Ovary (tissue), 3 donors: ENCODE measurements at regions not wholly inside any gene's neighbourhood (a gene's known extent, or its start where the extent isn't known, plus 50 kb on each side); places are given as distances from the start of the nearest gene placed in this dataset.

Source experiments
- CTCF ChIP-seq, 3 donors: fragments of 450-650 bp in 2 of 3; fragments of 200-600 bp in 1 of 3; IDR thresholded peaks; one replicate each; pipeline versions ENCODE4 v1.5.1 to v1.8.0; 2016 to 2022; ENCODE audit warnings: antibody characterized with exemption in 3 of 3, mild to moderate bottlenecking in 1 of 3
- EP300 ChIP-seq: sonication (generic); formaldehyde crosslinking; IDR thresholded peaks from one replicate; pipeline ENCODE4 v1.6.1; 2017; ENCODE audit warnings: antibody characterized with exemption
- donor health status: DM: no; HTN: no; CAD: no.

- TF ChIP-seq CTCF (IDR thresholded peaks at IDR 0.05) (peak; percentile 24 to 48 (median 42)), EP300 (no peak)
Observed at GRCh38 chr10:45249978-45250693, 65.3 kb downstream of the OR13A1 start.
